Mesenchymal stem cell (in vitro differentiated cells and primary cell): ENCODE measurements at regions not wholly inside any gene's neighbourhood (a gene's known extent, or its start where the extent isn't known, plus 50 kb on each side); places are given as distances from the start of the nearest gene placed in this dataset.

Source experiments
- DNase-seq: peaks from one replicate; pipeline ENCODE4 v3.0.0-alpha.2; 2013
- H2AFZ ChIP-seq: one replicate; pipeline ENCODE4 v1.6.1; 2013; ENCODE audit warnings: low read depth, mild to moderate bottlenecking, control low read depth, inconsistent platforms, low read length, moderate library complexity
- H2AK5ac ChIP-seq: 2 replicates; pipeline ENCODE4 v1.6.1; 2013; ENCODE audit warnings: low read length, moderate library complexity, mild to moderate bottlenecking, inconsistent platforms; ENCODE audit not compliant: severe bottlenecking
- H2BK120ac ChIP-seq: one replicate; pipeline ENCODE4 v1.6.1; 2013; ENCODE audit warnings: low read depth, mild to moderate bottlenecking, inconsistent platforms, low read length, moderate library complexity
- H2BK12ac ChIP-seq, 2 experiments: one replicate each; pipeline ENCODE4 v1.6.1; 2013; ENCODE audit warnings: inconsistent platforms in 2 of 2, low read length in 2 of 2, mild to moderate bottlenecking in 2 of 2, moderate library complexity in 2 of 2, control low read depth in 1 of 2
- H2BK15ac ChIP-seq: one replicate; pipeline ENCODE4 v1.6.1; 2013; ENCODE audit warnings: mild to moderate bottlenecking, low read depth, inconsistent platforms; ENCODE audit not compliant: poor library complexity, severe bottlenecking
- H2BK5ac ChIP-seq: 2 replicates; pipeline ENCODE4 v1.6.1; 2013; ENCODE audit warnings: low read depth, mild to moderate bottlenecking, low read length, control low read depth, inconsistent platforms; ENCODE audit not compliant: poor library complexity, severe bottlenecking
- H3K14ac ChIP-seq, 2 experiments: one replicate each; pipeline ENCODE4 v1.6.1; 2013; ENCODE audit warnings: inconsistent platforms in 2 of 2, low read length in 2 of 2, control low read depth in 1 of 2, mild to moderate bottlenecking in 1 of 2, moderate library complexity in 1 of 2
- H3K18ac ChIP-seq, 2 experiments: one replicate each; pipeline ENCODE4 v1.6.1; 2013; ENCODE audit warnings: inconsistent platforms in 2 of 2, low read length in 2 of 2, control low read depth in 1 of 2, low read depth in 1 of 2, mild to moderate bottlenecking in 1 of 2
- H3K23ac ChIP-seq, 2 experiments: one replicate each; pipeline ENCODE4 v1.6.1; 2013; ENCODE audit warnings: inconsistent platforms in 2 of 2, low read length in 2 of 2, mild to moderate bottlenecking in 2 of 2, moderate library complexity in 2 of 2, control low read depth in 1 of 2
- H3K27ac ChIP-seq: 2 replicates; pipeline ENCODE4 v1.5.1; 2013; ENCODE audit warnings: mild to moderate bottlenecking, moderate library complexity, low read length, control low read depth, inconsistent platforms; ENCODE audit not compliant: poor library complexity, severe bottlenecking
- H3K27me3 ChIP-seq, 2 experiments: 2 replicates each; pipeline versions ENCODE4 v1.6.1 to v1.7.0; 2013; ENCODE audit warnings: low read length in 2 of 2, mild to moderate bottlenecking in 2 of 2, moderate library complexity in 2 of 2, control low read depth in 1 of 2, inconsistent platforms in 1 of 2; ENCODE audit not compliant: control insufficient read depth in 1 of 2, insufficient read depth in 1 of 2
- H3K36me3 ChIP-seq, 2 experiments: 2 replicates each; pipeline versions ENCODE4 v1.6.1 to v1.7.0; 2013; ENCODE audit warnings: low read length in 2 of 2, control low read depth in 1 of 2, inconsistent platforms in 1 of 2, low read depth in 1 of 2, mild to moderate bottlenecking in 1 of 2; ENCODE audit not compliant: insufficient read depth in 2 of 2, control insufficient read depth in 1 of 2
- H3K4ac ChIP-seq, 2 experiments: one replicate each; pipeline ENCODE4 v1.6.1; 2013; ENCODE audit warnings: inconsistent platforms in 2 of 2, low read length in 2 of 2, mild to moderate bottlenecking in 2 of 2, moderate library complexity in 2 of 2, control low read depth in 1 of 2, low read depth in 1 of 2
- H3K4me1 ChIP-seq: 2 replicates; pipeline ENCODE4 v1.6.1; 2013; ENCODE audit warnings: low read depth, low read length, control low read depth; ENCODE audit not compliant: control insufficient read depth, insufficient read depth
- H3K4me2 ChIP-seq: 2 replicates; pipeline ENCODE4 v1.6.1; 2013; ENCODE audit warnings: low read length, mild to moderate bottlenecking, inconsistent platforms; ENCODE audit not compliant: poor library complexity, severe bottlenecking
- H3K4me3 ChIP-seq, 2 experiments: 2 replicates each; pipeline versions ENCODE4 v1.5.1 to v1.7.0; 2013; ENCODE audit warnings: low read length in 2 of 2, mild to moderate bottlenecking in 2 of 2, control low read depth in 1 of 2, low read depth in 1 of 2; ENCODE audit not compliant: insufficient read depth in 1 of 2
- H3K79me1 ChIP-seq: replicated peaks from 2 replicates; pipeline ENCODE4 v1.6.1; 2013; ENCODE audit warnings: mild to moderate bottlenecking, control low read depth, low read length, inconsistent platforms; ENCODE audit not compliant: poor library complexity, severe bottlenecking
- H3K9ac ChIP-seq: 2 replicates; pipeline ENCODE4 v1.7.0; 2013; ENCODE audit warnings: mild to moderate bottlenecking, low read length, moderate library complexity
- H3K9me3 ChIP-seq: 2 replicates; pipeline ENCODE4 v1.7.0; 2013; ENCODE audit warnings: mild to moderate bottlenecking, low read length; ENCODE audit not compliant: control insufficient read depth
- H4K8ac ChIP-seq: one replicate; pipeline ENCODE4 v1.6.1; 2013; ENCODE audit warnings: inconsistent platforms, mild to moderate bottlenecking, low read length, moderate library complexity
- H4K91ac ChIP-seq: one replicate; pipeline ENCODE4 v1.6.1; 2013; ENCODE audit warnings: mild to moderate bottlenecking, low read length, inconsistent platforms
- WGBS: methylation state at CpG from one replicate; pipeline ENCODE4 v1.1.7; 2013; ENCODE audit warnings: mixed read lengths; 5-methylcytosine and 5-hydroxymethylcytosine counted together

GRCh38 chr7:10075866-10076265, 897.8 kb upstream of the PHF14 start:
- Histone ChIP-seq H4K8ac (no peak overlapping the region), H3K14ac (no peak overlapping the region), H3K4me2 (no peak overlapping the region), H3K9ac (no peak overlapping the region), H3K79me1 (no peaks in the 10 kb centered on the region), H2AFZ (no peak overlapping the region), H3K23ac (no peak overlapping the region), H3K36me3 (no peaks in the 10 kb centered on the region), H3K27ac (no peak overlapping the region), H3K27me3 (no peaks in the 10 kb centered on the region), H3K4ac (no peak overlapping the region), H2BK120ac (no peak overlapping the region), H2BK15ac (no peak overlapping the region), H3K9me3 (no peaks in the 10 kb centered on the region), H2BK5ac (no peak overlapping the region), H2BK12ac (no peak overlapping the region), H3K18ac (no peak overlapping the region), H4K91ac (no peak overlapping the region), H3K4me3 (no peak overlapping the region), H2AK5ac (no peak overlapping the region), H3K4me1 (no peaks in the 10 kb centered on the region)
- WGBS, result no CpG with 5 or more reads among the region's 3 CpGs
- no peak for DNase-seq

GRCh38 chr7:10076660-10077300, 896.9 kb upstream of the PHF14 start:
- WGBS, result 46% methylated on average over 4 of the region's 4 CpGs
- Histone ChIP-seq H2BK15ac (no peak overlapping the region), H2BK120ac (no peak overlapping the region), H3K9me3 (no peaks in the 10 kb centered on the region), H3K27ac (no peak overlapping the region), H2AFZ (no peak overlapping the region), H3K4me2 (no peak overlapping the region), H3K4me1 (no peaks in the 10 kb centered on the region), H2BK5ac (no peak overlapping the region), H3K27me3 (no peaks in the 10 kb centered on the region), H3K18ac (no peak overlapping the region), H4K8ac (no peak overlapping the region), H2AK5ac (no peak overlapping the region), H3K4ac (no peak overlapping the region), H3K23ac (no peak overlapping the region), H4K91ac (no peak overlapping the region), H3K9ac (no peak overlapping the region), H3K4me3 (no peak overlapping the region), H2BK12ac (no peak overlapping the region), H3K36me3 (no peaks in the 10 kb centered on the region), H3K14ac (no peak overlapping the region), H3K79me1 (no peaks in the 10 kb centered on the region)
- peak; percentile 20 for DNase-seq

GRCh38 chr7:10079572-10079971, 894.1 kb upstream of the PHF14 start:
- no peaks in the 10 kb centered on the region for H3K4me1 ChIP-seq
- no peaks in the 10 kb centered on the region for H3K79me1 ChIP-seq
- no peak overlapping the region for H3K4me3 ChIP-seq
- H4K8ac ChIP-seq, result no peak overlapping the region
- no peak overlapping the region for H3K9ac ChIP-seq
- WGBS, result 93% methylated on average over 5 of the region's 5 CpGs
- peaks cover 5% of the 10 kb centered on the region for H3K9me3 ChIP-seq
- no peaks in the 10 kb centered on the region for H3K36me3 ChIP-seq
- H2BK15ac ChIP-seq, result no peak overlapping the region
- no peak overlapping the region for H2BK5ac ChIP-seq
- no peaks in the 10 kb centered on the region for H3K27me3 ChIP-seq
- H3K4me2 ChIP-seq, result no peak overlapping the region
- no peak overlapping the region for H3K23ac ChIP-seq
- H4K91ac ChIP-seq, result no peak overlapping the region
- no peak overlapping the region for H3K18ac ChIP-seq
- no peak overlapping the region for H2AK5ac ChIP-seq
- no peak overlapping the region for H2AFZ ChIP-seq
- DNase-seq, result no peak
- H2BK12ac ChIP-seq, result no peak overlapping the region
- H2BK120ac ChIP-seq, result no peak overlapping the region
- no peak overlapping the region for H3K4ac ChIP-seq
- H3K14ac ChIP-seq, result no peak overlapping the region
- no peak overlapping the region for H3K27ac ChIP-seq

GRCh38 chr7:10082896-10083295, 890.8 kb upstream of the PHF14 start:
- H2BK5ac ChIP-seq, result no peak overlapping the region
- H3K18ac ChIP-seq, result no peak overlapping the region
- 100% methylated on average over 2 of the region's 4 CpGs for WGBS
- no peak overlapping the region for H2AFZ ChIP-seq
- no peak overlapping the region for H4K91ac ChIP-seq
- H2BK12ac ChIP-seq, result no peak overlapping the region
- no peak overlapping the region for H3K9ac ChIP-seq
- no peak overlapping the region for H3K4ac ChIP-seq
- H3K23ac ChIP-seq, result no peak overlapping the region
- H4K8ac ChIP-seq, result no peak overlapping the region
- no peaks in the 10 kb centered on the region for H3K4me1 ChIP-seq
- no peak overlapping the region for H2AK5ac ChIP-seq
- peaks cover 5% of the 10 kb centered on the region for H3K9me3 ChIP-seq
- H3K4me2 ChIP-seq, result no peak overlapping the region
- no peak overlapping the region for H3K4me3 ChIP-seq
- H3K27ac ChIP-seq, result no peak overlapping the region
- H3K27me3 ChIP-seq, result no peaks in the 10 kb centered on the region
- H3K36me3 ChIP-seq, result no peaks in the 10 kb centered on the region
- H2BK120ac ChIP-seq, result no peak overlapping the region
- no peak overlapping the region for H3K14ac ChIP-seq
- no peaks in the 10 kb centered on the region for H3K79me1 ChIP-seq
- DNase-seq, result no peak
- no peak overlapping the region for H2BK15ac ChIP-seq
